HG02870 (cell line): ENCODE measurements at regions not wholly inside any gene's neighbourhood (a gene's known extent, or its start where the extent isn't known, plus 50 kb on each side); places are given as distances from the start of the nearest gene placed in this dataset.
"Not testable (repeated sequence)": the region's sequence is repeated elsewhere in the genome, so short reads cannot be mapped to it uniquely, and the experiment has no call there.

Experiments used
- ATAC-seq: cut with Tn5 transposase; IDR thresholded peaks from one replicate; pipeline ENCODE4 v1.9.1; 2021; ENCODE audit warnings: mild to moderate bottlenecking, moderate library complexity; ENCODE audit not compliant: unreplicated experiment

- ATAC-seq = no peak
Observed at GRCh38 chr3:174536319-174536718, 322.8 kb upstream of the NAALADL2 start.

DNA sequence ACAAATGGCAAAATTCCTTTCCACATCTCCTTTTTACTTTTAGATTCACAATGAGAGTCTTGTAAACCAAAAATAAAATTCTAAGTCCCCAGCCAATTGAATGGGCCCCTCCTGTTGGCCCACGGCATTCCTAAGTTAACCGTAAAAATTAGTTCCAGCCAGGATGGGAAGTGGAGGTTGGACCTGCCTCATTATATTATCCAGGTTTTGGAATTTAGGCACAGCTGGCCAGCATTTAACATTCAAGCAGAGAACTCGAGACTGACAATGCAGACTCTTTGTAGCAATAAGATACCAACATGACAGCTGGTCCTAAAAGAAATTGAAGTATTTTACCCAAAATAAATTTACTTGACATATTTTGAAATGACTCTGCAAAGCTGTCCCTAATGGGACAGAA is 321.0 kb upstream of the NAALADL2 start:
- no peak for ATAC-seq

- no peak for ATAC-seq
Observed at GRCh38 chr3:174540116-174540908, 318.8 kb upstream of the NAALADL2 start.

DNA sequence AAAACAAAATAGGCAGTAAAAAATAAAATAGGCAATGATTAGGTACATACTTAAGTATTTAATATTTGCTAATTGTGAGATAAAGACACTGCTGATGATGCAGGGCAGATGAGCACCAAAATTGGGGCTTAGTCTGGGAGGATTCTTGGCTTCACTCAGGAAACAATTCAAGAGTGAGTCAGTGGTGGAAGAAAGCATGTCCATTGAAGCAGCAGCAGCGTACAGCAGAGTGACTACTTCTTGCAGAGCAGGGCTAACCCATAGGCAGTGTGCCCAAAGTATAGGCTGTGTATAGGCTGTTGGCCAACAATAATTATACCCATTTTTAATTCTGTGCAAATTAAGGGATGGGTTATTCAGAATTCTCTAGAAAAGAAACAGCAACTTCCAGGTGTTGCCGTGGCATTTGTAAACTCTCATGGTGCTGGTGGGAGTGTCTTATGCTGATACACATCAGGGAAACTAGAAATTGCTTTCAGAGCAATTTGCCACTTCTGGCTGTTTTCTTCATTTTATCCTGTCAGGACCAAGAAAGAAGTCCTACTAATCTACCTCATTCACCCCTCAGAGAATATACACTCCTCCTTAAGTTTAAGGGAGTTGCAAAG is 317.3 kb upstream of the NAALADL2 start:
- ATAC-seq = no peak

GRCh38 chr3:174547801-174548435 is 311.2 kb upstream of the NAALADL2 start:
- ATAC-seq = no peak

- no peak for ATAC-seq
Observed at GRCh38 chr3:174548841-174549623, 310.1 kb upstream of the NAALADL2 start.

- ATAC-seq = no peak
Observed at GRCh38 chr3:174581558-174581957, 277.6 kb upstream of the NAALADL2 start.

- no peak for ATAC-seq
Observed at GRCh38 chr3:174583396-174583795, 275.7 kb upstream of the NAALADL2 start.

GRCh38 chr3:174587137-174587536 is 272.0 kb upstream of the NAALADL2 start:
- ATAC-seq = not testable (repeated sequence)

GRCh38 chr3:174596447-174596982 is 262.6 kb upstream of the NAALADL2 start:
- ATAC-seq = peak; percentile 68

DNA sequence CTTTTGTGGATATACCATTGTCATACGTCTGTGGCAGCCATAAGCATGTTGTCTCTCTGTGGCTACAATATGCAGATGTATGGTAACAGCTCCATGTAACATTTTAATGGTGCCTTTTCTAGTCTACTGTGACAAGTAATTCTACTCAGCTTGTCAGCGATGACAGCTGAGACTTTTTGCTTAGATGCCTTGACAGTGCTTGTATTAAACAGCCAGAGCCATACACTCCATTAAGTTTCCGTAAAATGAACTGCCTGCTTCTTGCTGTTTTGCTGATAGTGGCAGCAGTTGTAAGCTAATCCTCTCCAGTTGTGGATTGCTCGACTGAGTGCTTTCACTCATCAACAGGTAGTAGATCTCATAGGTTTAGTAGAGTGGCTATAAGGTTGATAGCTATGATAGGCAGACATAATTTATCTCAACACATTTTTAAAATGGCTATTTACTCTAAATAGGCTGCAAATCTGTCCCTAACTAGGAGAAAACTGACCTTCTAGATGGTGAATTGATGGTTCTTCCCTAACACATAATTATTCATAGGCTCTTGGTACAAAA is 260.2 kb upstream of the NAALADL2 start:
- no peak for ATAC-seq

- ATAC-seq = no peak
Observed at GRCh38 chr3:174613173-174613572, 246.0 kb upstream of the NAALADL2 start.

GRCh38 chr3:174614036-174614435 is 245.1 kb upstream of the NAALADL2 start:
- ATAC-seq = no peak

DNA sequence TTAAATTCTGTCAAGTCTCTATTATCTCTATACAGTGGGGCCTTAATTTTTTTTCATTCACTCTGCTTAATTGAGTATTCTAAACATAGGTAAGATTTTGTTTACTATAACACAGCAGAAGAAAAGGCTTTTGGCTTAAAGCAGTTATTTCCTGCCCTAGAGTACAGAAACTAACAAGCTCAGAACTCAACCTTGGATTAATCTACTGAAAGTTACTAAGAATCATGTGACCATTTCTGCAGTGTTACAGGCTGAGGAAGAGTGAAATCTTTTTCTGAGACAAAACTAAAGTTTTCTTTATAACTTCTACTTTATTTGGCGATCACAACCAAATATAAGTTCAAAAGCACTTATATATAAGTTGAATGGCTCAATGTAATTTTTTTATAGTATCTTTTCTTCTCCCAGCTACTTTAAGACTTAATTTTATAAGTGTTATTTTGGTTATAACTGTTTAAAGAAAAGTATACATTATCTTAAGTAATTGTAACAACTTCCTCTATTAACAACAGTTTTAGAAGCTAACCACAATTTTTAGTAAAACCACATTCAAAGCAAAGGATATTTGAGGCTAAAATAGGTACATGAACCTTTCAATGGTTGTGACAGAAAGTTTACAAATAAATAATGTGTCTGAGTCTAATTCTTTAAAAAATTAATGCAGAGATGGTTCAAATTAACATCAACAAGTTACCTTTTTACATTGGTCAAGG is 240.6 kb upstream of the NAALADL2 start:
- no peak for ATAC-seq

GRCh38 chr3:174619239-174619638 is 239.9 kb upstream of the NAALADL2 start:
- ATAC-seq = no peak

- ATAC-seq = no peak
Observed at GRCh38 chr3:174620138-174620537, 239.0 kb upstream of the NAALADL2 start.

DNA sequence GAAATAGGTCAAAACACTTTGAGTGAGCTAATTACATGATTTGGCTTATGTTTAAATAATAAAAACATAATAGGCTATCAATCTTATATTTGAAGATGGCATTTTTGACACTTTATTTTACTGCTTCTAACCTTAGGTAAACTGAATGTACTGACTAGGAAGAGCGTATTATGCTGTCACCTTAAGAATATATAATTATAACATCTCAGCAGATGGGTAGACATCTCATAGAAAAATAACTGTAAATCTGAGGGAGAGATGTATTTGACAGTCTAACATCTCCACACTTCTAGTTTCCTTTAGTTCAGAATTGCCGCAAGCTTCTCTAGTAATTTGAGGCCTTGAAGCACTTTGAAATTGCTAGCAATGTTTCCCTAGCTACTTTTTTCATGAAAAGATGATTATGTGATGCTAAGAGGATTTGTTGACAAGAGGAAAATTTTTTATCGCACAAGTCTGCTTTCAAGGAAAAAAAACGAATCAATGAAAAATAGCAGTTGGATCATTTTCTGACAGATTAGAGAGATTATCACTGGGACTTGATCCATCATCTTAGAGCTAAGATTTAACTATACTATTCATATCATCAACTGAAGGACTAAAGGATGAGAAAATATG is 238.2 kb upstream of the NAALADL2 start:
- ATAC-seq = no peak

- ATAC-seq = no peak
Observed at GRCh38 chr3:174633342-174633741, 225.8 kb upstream of the NAALADL2 start.

- no peak for ATAC-seq
Observed at GRCh38 chr3:174636451-174636850, 222.7 kb upstream of the NAALADL2 start.

DNA sequence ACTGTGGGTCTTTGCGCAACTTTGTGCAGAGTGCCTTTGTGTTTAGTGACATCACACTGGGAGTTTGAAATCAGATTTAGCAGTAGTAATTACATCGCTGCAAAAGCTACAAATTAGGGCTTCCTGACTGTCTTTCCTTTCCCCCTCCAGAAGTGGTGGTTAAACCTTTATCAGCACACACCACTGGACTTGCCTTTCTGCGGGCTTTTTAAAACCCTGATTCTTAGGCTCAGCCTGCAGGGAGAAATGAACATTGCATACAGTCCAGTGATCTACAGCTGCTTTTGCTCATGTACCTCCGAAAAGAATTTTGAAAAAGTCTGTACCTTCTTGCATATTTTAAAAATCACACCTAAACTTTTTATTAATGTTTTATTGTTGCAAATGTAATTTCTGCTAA is 219.7 kb upstream of the NAALADL2 start:
- no peak for ATAC-seq
